ENCODE measurements at regions not wholly inside any gene's neighbourhood (a gene's known extent, or its start where the extent isn't known, plus 50 kb on each side); places are given as distances from the start of the nearest gene placed in this dataset.

DNA sequence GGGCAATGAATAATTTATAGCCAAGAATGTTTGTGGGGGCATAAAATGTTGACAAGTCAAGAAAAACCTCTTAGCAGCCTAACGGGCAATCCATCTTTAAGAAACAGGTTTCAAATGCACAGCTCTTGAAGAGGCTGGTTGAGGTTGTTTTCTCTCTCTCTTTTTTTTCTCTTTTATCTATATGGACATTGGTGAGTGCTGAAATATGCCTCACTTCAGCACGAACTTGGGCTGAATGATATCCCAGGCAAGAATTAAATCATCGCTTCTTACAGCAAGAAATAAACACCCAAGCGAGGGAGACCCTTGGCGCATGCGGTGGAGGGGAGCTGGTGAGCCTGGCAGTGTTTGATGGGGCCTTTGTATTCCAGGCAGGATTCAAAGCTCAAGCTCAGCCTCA, 160.9 kb downstream of the OAT start:
- H3K4me3 ChIP-seq (ENCODE audit: insufficient read depth, low read depth, low read length), result no peak overlapping the region
- H3K4ac ChIP-seq (ENCODE audit: low read depth, low read length), result no peak overlapping the region
- no peak overlapping the region for H3K18ac ChIP-seq (ENCODE audit: low read depth, low read length)
- no peak overlapping the region for H3K56ac ChIP-seq (ENCODE audit: extremely low read depth, insufficient read depth, low read length)
- in situ Hi-C loops (cut with MboI; ENCODE audit: low sequenced_read_pairs) (no loop called here), intact Hi-C loops (cut with micrococcal nuclease) (no loop called here), dilution Hi-C loops (cut with HindIII; ENCODE audit: low sequenced_read_pairs, unreplicated experiment) (no loop called here)
- BruUV-seq (replicated peaks), result no TSS peak
- H2AK9ac ChIP-seq (replicated peaks; ENCODE audit: low read depth, low read length, poor library complexity), result no peak overlapping the region
- H4K20me1 ChIP-seq (ENCODE audit: insufficient read depth, low read length), result no peaks in the 10 kb centered on the region
- DNase-seq, result no peak
- no CpG with 5 or more reads among the region's 6 CpGs for WGBS, 2 experiments (ENCODE audit: extremely low coverage in 2 of 2, insufficient read length in 1 of 2)
- ChIA-PET CTCF (no interaction called here), POLR2A (ENCODE audit: unreplicated experiment) (no interaction called here)
- H3K4me1 ChIP-seq (ENCODE audit: control insufficient read depth, insufficient read depth, low read length), result no peaks in the 10 kb centered on the region
- H3K9me1 ChIP-seq (ENCODE audit: insufficient read depth, low read length), result no peaks in the 10 kb centered on the region
- H2BK5ac ChIP-seq (ENCODE audit: low read depth, low read length, poor library complexity, severe bottlenecking), result no peak overlapping the region
- no peak for ATAC-seq (ENCODE audit: low read depth)
- no peak overlapping the region for H3K23ac ChIP-seq (ENCODE audit: low read depth, low read length)
- H2BK15ac ChIP-seq (ENCODE audit: low read depth, low read length), result no peak overlapping the region
- TF ChIP-seq, protein P1, sequence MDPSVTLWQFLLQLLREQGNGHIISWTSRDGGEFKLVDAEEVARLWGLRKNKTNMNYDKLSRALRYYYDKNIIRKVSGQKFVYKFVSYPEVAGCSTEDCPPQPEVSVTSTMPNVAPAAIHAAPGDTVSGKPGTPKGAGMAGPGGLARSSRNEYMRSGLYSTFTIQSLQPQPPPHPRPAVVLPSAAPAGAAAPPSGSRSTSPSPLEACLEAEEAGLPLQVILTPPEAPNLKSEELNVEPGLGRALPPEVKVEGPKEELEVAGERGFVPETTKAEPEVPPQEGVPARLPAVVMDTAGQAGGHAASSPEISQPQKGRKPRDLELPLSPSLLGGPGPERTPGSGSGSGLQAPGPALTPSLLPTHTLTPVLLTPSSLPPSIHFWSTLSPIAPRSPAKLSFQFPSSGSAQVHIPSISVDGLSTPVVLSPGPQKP (IDR thresholded peaks at IDR 0.05; ENCODE audit: borderline replicate concordance, low read depth, low read length), result no peak
- TF ChIP-seq RFX5 (IDR thresholded peaks at IDR 0.05; ENCODE audit: low read depth, low read length) (no peak), MXI1 (IDR thresholded peaks at IDR 0.05; ENCODE audit: borderline replicate concordance, low read depth, low read length) (no peak), RAD21 (IDR thresholded peaks at IDR 0.05; ENCODE audit: low read length) (no peak), POLR2A (IDR thresholded peaks at IDR 0.05; ENCODE audit: low read depth, low read length) (no peak), NFE2L2 (IDR thresholded peaks at IDR 0.05; ENCODE audit: low read depth, low read length) (no peak), BHLHE40 (IDR thresholded peaks at IDR 0.05; ENCODE audit: low read depth, low read length) (no peak), CEBPB (IDR thresholded peaks at IDR 0.05; ENCODE audit: low read depth, low read length) (no peak), MAFK (IDR thresholded peaks at IDR 0.05; ENCODE audit: low read depth, low read length) (no peak), RCOR1 (IDR thresholded peaks at IDR 0.05; ENCODE audit: insufficient replicate concordance, low read length) (no peak), MAZ (IDR thresholded peaks at IDR 0.05; ENCODE audit: borderline replicate concordance, low read depth, low read length) (no peak), CHD1 (IDR thresholded peaks at IDR 0.05; ENCODE audit: low read depth, low read length) (no peak), FOS (IDR thresholded peaks at IDR 0.05; ENCODE audit: low read depth, low read length) (no peak), SMC3 (IDR thresholded peaks at IDR 0.05; ENCODE audit: low read depth, low read length) (no peak)
- TF ChIP-seq, protein P2, sequence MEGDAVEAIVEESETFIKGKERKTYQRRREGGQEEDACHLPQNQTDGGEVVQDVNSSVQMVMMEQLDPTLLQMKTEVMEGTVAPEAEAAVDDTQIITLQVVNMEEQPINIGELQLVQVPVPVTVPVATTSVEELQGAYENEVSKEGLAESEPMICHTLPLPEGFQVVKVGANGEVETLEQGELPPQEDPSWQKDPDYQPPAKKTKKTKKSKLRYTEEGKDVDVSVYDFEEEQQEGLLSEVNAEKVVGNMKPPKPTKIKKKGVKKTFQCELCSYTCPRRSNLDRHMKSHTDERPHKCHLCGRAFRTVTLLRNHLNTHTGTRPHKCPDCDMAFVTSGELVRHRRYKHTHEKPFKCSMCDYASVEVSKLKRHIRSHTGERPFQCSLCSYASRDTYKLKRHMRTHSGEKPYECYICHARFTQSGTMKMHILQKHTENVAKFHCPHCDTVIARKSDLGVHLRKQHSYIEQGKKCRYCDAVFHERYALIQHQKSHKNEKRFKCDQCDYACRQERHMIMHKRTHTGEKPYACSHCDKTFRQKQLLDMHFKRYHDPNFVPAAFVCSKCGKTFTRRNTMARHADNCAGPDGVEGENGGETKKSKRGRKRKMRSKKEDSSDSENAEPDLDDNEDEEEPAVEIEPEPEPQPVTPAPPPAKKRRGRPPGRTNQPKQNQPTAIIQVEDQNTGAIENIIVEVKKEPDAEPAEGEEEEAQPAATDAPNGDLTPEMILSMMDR (conservative IDR thresholded peaks at IDR 0.05; ENCODE audit: low read depth, low read length), result no peak
- TF ChIP-seq, protein P3, sequence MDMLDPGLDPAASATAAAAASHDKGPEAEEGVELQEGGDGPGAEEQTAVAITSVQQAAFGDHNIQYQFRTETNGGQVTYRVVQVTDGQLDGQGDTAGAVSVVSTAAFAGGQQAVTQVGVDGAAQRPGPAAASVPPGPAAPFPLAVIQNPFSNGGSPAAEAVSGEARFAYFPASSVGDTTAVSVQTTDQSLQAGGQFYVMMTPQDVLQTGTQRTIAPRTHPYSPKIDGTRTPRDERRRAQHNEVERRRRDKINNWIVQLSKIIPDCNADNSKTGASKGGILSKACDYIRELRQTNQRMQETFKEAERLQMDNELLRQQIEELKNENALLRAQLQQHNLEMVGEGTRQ (IDR thresholded peaks at IDR 0.05; ENCODE audit: low read depth, low read length), result no peak
- H2AK5ac ChIP-seq (ENCODE audit: low read depth, low read length), result no peak overlapping the region
- no peak overlapping the region for H2BK20ac ChIP-seq (ENCODE audit: low read depth, low read length)
- H3K27me3 ChIP-seq (ENCODE audit: control insufficient read depth, insufficient read depth, low read length), result no peaks in the 10 kb centered on the region
- H3K9ac ChIP-seq (ENCODE audit: low read depth, low read length), result no peak overlapping the region
- no peaks in the 10 kb centered on the region for H3K36me3 ChIP-seq (ENCODE audit: control insufficient read depth, insufficient read depth, low read length)
- no peak overlapping the region for H2BK120ac ChIP-seq (ENCODE audit: low read depth, low read length)
- no peaks in the 10 kb centered on the region for H3K79me1 ChIP-seq (ENCODE audit: low read depth in 1 of 2, low read length in 2 of 2)
- H4K5ac ChIP-seq (ENCODE audit: low read depth, low read length), result no peak overlapping the region
- H3K4me2 ChIP-seq (ENCODE audit: low read depth, low read length), result no peak overlapping the region
- H3K14ac ChIP-seq (replicated peaks; ENCODE audit: low read depth, low read length), result no peak overlapping the region
- no peak overlapping the region for H3K27ac ChIP-seq (ENCODE audit: insufficient read depth, low read length)
- no peak overlapping the region for H4K91ac ChIP-seq (ENCODE audit: insufficient read depth, low read depth, low read length)
- peaks cover 19% of the 10 kb centered on the region for H3K9me3 ChIP-seq (ENCODE audit: control insufficient read depth, insufficient read depth, low read length)
- H2AFZ ChIP-seq (replicated peaks; ENCODE audit: low read length, poor library complexity), result no peak overlapping the region
- no peak overlapping the region for H4K8ac ChIP-seq (ENCODE audit: low read depth in 2 of 2, low read length in 2 of 2)
